ENCODE measurements at regions not wholly inside any gene's neighbourhood (a gene's known extent, or its start where the extent isn't known, plus 50 kb on each side); places are given as distances from the start of the nearest gene placed in this dataset.

DNA sequence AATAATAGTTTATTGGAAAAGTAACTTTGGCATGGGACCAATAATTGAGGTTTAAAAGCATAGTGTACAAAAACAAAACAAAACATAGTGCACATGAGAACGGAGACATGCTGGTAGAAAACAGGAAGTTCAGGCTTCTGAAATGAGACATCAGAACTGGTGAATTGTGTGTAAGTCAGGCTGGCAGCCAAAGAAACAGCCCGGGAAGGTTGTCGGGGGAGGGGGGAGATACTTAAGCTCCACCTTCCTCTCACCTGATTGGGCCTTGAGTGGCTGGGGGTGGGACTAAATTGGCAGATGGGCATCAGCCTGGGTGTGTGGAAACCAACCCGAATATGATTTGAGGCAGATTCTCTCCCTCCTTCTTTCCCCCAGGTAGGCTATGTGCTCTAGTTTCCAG lies 256.3 kb downstream of the SMARCA2 start:
- no peak for TF ChIP-seq SP2 (CRISPR knock-in tag; IDR thresholded peaks at IDR 0.05)
- TF ChIP-seq NR2F2 (IDR thresholded peaks at IDR 0.05; ENCODE audit: borderline replicate concordance, low read depth) = no peak
- TF ChIP-seq GABPA (IDR thresholded peaks at IDR 0.05; ENCODE audit: low read depth, low read length) = no peak
- no peak for TF ChIP-seq GABPA (CRISPR knock-in tag; IDR thresholded peaks at IDR 0.05; ENCODE audit: low read depth)
- TF ChIP-seq EP300 (IDR thresholded peaks at IDR 0.05; ENCODE audit: low read depth in 2 of 2, low read length in 2 of 2) = no peak
- no peak for TF ChIP-seq EP300 (CRISPR knock-in tag; IDR thresholded peaks at IDR 0.05; ENCODE audit: borderline replicate concordance)
- TF ChIP-seq ETV5 (CRISPR knock-in tag; IDR thresholded peaks at IDR 0.05; ENCODE audit: borderline replicate concordance) = no peak
- TF ChIP-seq, protein P1, sequence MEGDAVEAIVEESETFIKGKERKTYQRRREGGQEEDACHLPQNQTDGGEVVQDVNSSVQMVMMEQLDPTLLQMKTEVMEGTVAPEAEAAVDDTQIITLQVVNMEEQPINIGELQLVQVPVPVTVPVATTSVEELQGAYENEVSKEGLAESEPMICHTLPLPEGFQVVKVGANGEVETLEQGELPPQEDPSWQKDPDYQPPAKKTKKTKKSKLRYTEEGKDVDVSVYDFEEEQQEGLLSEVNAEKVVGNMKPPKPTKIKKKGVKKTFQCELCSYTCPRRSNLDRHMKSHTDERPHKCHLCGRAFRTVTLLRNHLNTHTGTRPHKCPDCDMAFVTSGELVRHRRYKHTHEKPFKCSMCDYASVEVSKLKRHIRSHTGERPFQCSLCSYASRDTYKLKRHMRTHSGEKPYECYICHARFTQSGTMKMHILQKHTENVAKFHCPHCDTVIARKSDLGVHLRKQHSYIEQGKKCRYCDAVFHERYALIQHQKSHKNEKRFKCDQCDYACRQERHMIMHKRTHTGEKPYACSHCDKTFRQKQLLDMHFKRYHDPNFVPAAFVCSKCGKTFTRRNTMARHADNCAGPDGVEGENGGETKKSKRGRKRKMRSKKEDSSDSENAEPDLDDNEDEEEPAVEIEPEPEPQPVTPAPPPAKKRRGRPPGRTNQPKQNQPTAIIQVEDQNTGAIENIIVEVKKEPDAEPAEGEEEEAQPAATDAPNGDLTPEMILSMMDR (CRISPR knock-in tag; IDR thresholded peaks at IDR 0.05) = no peak
- TF ChIP-seq MXI1 (IDR thresholded peaks at IDR 0.05; ENCODE audit: borderline replicate concordance, low read depth, low read length) = no peak
- no peak for TF ChIP-seq POLR2A (IDR thresholded peaks at IDR 0.05; ENCODE audit: insufficient read depth in 1 of 2, low read depth in 2 of 2, low read length in 2 of 2)
- no peak for TF ChIP-seq YY1 (IDR thresholded peaks at IDR 0.05; ENCODE audit: insufficient read depth, insufficient replicate concordance, low read depth, low read length)
- TF ChIP-seq, protein P2, sequence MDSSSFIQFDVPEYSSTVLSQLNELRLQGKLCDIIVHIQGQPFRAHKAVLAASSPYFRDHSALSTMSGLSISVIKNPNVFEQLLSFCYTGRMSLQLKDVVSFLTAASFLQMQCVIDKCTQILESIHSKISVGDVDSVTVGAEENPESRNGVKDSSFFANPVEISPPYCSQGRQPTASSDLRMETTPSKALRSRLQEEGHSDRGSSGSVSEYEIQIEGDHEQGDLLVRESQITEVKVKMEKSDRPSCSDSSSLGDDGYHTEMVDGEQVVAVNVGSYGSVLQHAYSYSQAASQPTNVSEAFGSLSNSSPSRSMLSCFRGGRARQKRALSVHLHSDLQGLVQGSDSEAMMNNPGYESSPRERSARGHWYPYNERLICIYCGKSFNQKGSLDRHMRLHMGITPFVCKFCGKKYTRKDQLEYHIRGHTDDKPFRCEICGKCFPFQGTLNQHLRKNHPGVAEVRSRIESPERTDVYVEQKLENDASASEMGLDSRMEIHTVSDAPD (CRISPR knock-in tag; IDR thresholded peaks at IDR 0.05) = no peak
- TF ChIP-seq ZNF207 (IDR thresholded peaks at IDR 0.05; ENCODE audit: borderline replicate concordance) = no peak
- no peak for TF ChIP-seq EHMT2 (IDR thresholded peaks at IDR 0.05; ENCODE audit: borderline replicate concordance, low read depth, low read length)
- no peak for TF ChIP-seq CHD2 (IDR thresholded peaks at IDR 0.05; ENCODE audit: low read depth, low read length)
- TF ChIP-seq EZH2 (conservative IDR thresholded peaks at IDR 0.05; ENCODE audit: low read depth, low read length) = no peak

All from HepG2 (cell line).